WERI-Rb-1 (cell line): ENCODE measurements at regions not wholly inside any gene's neighbourhood (a gene's known extent, or its start where the extent isn't known, plus 50 kb on each side); places are given as distances from the start of the nearest gene placed in this dataset.

ENCODE experiments used
- DNase-seq: peaks from one replicate; pipeline ENCODE4 v3.0.0-alpha.2; 2020
- H3K27ac ChIP-seq: fragments of 250-450 bp; sonication (Bioruptor Pico); 2 replicates; pipeline ENCODE4 v1.5.1; 2020; ENCODE audit warnings: mild to moderate bottlenecking, moderate library complexity
- H3K27me3 ChIP-seq: fragments of 250-450 bp; sonication (Bioruptor Pico); 2 replicates; pipeline ENCODE4 v1.5.1; 2021; ENCODE audit warnings: mild to moderate bottlenecking, low read depth, moderate library complexity; ENCODE audit not compliant: insufficient read depth, severe bottlenecking
- H3K36me3 ChIP-seq: fragments of 250-450 bp; sonication (Bioruptor Pico); 2 replicates; pipeline ENCODE4 v1.5.1; 2020; ENCODE audit warnings: mild to moderate bottlenecking, moderate library complexity
- H3K4me3 ChIP-seq: 2 replicates; pipeline ENCODE4 v1.5.1; 2011; ENCODE audit warnings: low read depth, mild to moderate bottlenecking, control low read depth, low read length
- H3K9me3 ChIP-seq: fragments of 250-450 bp; sonication (Bioruptor Pico); 2 replicates; pipeline ENCODE4 v1.5.1; 2021; ENCODE audit warnings: mild to moderate bottlenecking, moderate library complexity; ENCODE audit not compliant: severe bottlenecking
- CTCF ChIP-seq: IDR thresholded peaks from 2 replicates; pipeline ENCODE4 v1.5.1; 2011; ENCODE audit warnings: low read depth, mild to moderate bottlenecking, control low read depth, inconsistent platforms, low read length

GRCh38 chr9:107740088-107740980, 250.8 kb upstream of the KLF4 start:
- H3K27ac ChIP-seq = no peak overlapping the region
- H3K36me3 ChIP-seq = no peaks in the 10 kb centered on the region
- DNase-seq = no peak
- peaks cover 3% of the 10 kb centered on the region for H3K9me3 ChIP-seq
- peaks cover 92% of the 10 kb centered on the region for H3K27me3 ChIP-seq
- TF ChIP-seq CTCF = no peak
- H3K4me3 ChIP-seq = no peak overlapping the region

- Histone ChIP-seq H3K27ac (no peak overlapping the region), H3K4me3 (no peak overlapping the region), H3K36me3 (no peaks in the 10 kb centered on the region), H3K27me3 (peaks cover 93% of the 10 kb centered on the region), H3K9me3 (peaks cover 3% of the 10 kb centered on the region)
- TF ChIP-seq CTCF = no peak
- no peak for DNase-seq
These were observed 250.1 kb upstream of the KLF4 start for GRCh38 chr9:107739601-107740082.

GRCh38 chr9:107738789-107739188, 249.2 kb upstream of the KLF4 start:
- H3K27ac ChIP-seq = no peak overlapping the region

GRCh38 chr9:107737987-107738743, 248.6 kb upstream of the KLF4 start:
- no peak overlapping the region for H3K27ac ChIP-seq
- no peak for TF ChIP-seq CTCF
- no peak for DNase-seq

More at GRCh38 chr9:107738789-107739188, 249.2 kb upstream of the KLF4 start:
- no peak for TF ChIP-seq CTCF
- Histone ChIP-seq H3K9me3 (peaks cover under 1% of the 10 kb centered on the region), H3K4me3 (no peak overlapping the region), H3K27me3 (peaks cover 90% of the 10 kb centered on the region), H3K36me3 (no peaks in the 10 kb centered on the region)
- no peak for DNase-seq

GRCh38 chr9:107737610-107737986, 248.0 kb upstream of the KLF4 start:
- H3K36me3 ChIP-seq = no peaks in the 10 kb centered on the region
- H3K4me3 ChIP-seq = no peak overlapping the region
- no peak for DNase-seq
- H3K27ac ChIP-seq = no peak overlapping the region
- TF ChIP-seq CTCF = no peak
- no peaks in the 10 kb centered on the region for H3K9me3 ChIP-seq
- peaks cover 89% of the 10 kb centered on the region for H3K27me3 ChIP-seq

More at GRCh38 chr9:107737987-107738743, 248.6 kb upstream of the KLF4 start:
- H3K36me3 ChIP-seq = no peaks in the 10 kb centered on the region
- no peak overlapping the region for H3K4me3 ChIP-seq
- H3K9me3 ChIP-seq = no peaks in the 10 kb centered on the region
- H3K27me3 ChIP-seq = peaks cover 90% of the 10 kb centered on the region
